Fibroblast of the conjunctiva (primary cell): ENCODE measurements at regions not wholly inside any gene's neighbourhood (a gene's known extent, or its start where the extent isn't known, plus 50 kb on each side); places are given as distances from the start of the nearest gene placed in this dataset.

ENCODE experiments used
- DNase-seq: peaks from one replicate; pipeline ENCODE4 v3.0.0-alpha.2; 2010; ENCODE audit warnings: low read depth

DNA sequence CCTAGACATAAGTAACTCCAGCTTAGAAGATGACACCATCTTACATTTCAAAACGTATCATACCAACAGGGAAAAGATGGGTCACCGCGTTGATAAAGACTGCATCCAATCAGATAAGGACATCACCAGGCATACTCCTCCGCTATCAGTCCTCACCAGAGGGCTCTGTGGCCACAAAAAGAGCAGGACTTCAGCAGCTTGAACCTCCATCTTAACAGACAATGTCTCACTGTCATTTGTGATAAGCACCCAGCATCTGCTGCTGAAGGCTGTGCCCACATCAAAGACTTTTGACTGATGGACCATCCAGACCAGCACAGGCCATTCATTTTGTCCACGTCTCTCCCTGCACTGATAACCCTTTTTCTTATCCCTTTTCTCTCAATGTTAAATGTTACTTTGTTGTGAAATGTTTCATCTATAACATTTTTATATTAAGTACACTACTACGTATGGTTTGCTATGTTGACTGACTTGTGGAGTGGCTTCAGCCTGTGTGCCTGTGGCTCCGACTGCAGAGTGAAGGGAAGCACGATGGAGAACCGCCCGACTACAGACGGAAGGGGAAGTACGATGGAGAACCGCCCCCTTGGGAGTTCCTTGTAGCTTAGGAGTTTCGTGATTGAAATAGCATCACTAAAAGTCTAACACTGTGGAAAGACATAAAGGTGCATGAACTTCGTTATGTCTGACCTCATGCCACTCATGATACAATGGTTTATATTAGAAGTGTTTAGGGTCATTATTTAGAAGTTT lies 595.4 kb upstream of the AGA start:
- DNase-seq = no peak

DNA sequence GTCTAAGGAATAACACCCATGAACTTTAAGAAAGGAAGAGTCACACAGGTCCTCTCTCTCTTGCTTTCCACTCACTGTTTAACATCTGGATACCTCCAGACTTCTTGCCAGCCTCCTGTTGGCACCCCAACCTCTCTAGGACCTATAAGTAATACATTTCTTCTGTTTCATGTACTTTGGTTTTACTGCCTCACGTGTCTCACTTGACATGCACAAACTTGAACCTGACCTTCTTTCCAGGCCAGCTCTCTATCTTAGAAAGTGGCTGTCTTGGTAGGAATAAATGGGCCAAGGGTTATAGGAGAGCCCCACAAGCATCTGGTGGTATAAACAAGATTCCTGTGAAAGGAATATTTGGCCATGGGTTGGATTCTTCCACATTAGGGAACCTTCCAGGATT lies 614.8 kb upstream of the AGA start:
- DNase-seq = no peak

DNA sequence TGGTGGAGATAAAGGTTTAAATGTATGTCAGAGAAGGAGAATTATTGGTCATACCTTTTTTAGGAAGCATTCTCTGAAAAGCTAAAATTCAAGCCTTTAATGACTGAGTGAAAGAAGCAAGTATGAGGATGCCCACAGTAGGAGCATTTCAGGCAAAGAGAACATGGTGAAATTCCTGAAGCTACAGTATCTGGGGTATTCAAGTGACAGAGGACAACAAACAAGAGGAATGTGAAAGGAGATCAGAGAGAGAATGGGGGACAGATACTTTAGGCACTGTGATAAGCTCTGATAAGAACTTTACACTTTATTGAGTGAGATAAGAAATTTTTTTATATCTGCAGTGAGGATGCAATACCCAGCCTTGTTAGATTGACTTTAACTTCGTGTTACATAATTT lies 621.3 kb upstream of the AGA start:
- no peak for DNase-seq

DNA sequence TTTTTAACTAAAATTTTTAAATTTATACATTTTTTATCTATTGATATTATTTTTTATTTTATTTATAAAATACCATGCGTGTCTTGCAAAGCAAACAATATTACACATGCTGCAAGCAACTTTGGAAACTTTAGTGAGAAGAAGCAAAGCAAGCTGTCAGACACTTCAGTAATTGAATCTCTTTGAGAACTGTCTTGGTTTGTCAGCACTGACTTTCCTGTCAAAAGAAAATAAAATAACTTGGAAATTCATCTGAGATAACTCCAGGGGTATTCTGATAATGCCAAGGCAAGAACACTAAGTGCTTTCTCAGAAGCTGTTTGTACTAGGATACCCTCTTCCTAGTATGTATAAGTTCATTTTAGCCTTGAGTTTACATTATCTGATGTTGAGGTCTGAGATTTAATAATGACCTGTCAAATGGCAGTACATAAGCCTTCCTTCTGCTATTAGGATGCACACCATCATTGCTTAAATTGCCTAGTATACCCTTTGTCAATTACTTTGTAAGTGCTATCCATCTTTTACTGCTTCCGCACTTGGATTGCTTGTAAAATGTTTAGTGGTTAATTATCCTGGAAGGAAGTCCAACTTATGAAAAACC lies 624.2 kb upstream of the AGA start:
- DNase-seq = no peak

DNA sequence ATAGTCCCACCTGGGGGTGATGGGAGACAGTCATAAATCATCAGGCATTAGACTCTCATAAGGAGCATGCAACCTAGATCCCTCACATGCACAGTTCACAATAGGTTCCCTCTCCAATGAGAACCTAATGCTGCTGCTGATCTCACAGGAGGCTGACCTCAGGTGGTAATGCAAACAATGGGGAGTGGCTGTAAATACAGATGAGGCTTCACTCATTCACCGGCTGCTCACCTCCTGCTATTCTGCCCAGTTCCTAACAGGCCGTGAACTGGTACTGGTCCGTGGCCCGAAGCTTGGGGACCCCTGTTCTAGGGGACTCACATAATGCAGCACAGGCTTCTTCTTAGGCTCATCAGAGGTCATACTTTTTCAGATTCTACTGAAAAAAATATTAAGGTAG lies 625.9 kb upstream of the AGA start:
- no peak for DNase-seq

DNA sequence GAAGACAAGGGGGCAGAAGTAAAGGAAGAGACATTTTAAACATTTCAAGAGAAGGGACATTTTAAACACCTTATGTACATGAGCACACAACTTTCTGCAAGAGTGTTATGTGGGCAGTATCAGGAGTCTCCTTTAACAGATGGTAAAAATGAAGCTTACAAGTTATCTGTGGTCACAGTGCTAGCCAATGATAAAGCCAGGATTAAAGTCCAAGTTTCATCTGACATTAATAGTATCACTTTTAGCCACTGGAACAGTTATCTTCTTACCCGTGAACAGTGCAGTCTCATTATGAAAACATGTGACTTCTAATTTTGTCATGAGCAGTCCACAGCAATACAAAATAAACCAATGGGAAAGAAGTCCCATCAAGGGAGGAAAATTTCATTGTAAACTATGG lies 627.9 kb upstream of the AGA start:
- DNase-seq = no peak

DNA sequence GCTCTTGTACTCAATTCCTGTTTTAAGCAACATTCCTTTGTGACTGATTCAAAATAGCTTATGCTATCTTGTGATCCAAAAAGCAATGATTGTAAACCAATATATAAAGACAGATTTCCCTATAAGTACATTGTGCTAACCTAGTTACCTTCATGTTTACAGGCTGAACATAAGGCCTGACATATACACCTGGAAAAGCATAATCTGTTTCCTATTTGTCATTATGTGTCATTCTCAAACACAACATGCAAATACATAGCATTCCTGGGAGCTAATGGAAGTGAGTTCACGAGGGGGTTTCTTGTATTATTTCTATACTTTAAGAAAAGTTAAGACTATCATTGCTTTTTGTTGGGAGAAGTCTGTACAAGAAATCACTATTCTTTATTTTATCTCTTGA lies 638.1 kb upstream of the AGA start:
- DNase-seq = no peak

DNA sequence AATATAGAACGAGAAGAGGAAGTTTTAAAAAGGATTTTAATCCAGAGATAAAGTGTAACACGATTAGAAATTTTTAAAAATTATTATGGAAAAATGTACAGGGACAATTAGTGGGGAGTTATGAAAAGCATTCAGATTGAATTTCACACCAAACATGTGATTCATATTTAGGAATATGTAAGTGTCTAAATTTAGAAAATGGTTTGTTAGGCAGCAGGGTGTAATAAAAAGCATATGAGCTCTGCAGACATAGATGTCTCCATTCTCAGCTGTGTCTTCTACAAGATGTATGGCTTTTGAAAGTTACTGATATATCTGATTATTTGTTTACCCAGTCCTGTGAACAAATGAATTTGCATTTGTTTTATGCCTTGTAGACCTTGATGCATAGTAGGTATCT lies 638.9 kb upstream of the AGA start:
- DNase-seq = no peak

DNA sequence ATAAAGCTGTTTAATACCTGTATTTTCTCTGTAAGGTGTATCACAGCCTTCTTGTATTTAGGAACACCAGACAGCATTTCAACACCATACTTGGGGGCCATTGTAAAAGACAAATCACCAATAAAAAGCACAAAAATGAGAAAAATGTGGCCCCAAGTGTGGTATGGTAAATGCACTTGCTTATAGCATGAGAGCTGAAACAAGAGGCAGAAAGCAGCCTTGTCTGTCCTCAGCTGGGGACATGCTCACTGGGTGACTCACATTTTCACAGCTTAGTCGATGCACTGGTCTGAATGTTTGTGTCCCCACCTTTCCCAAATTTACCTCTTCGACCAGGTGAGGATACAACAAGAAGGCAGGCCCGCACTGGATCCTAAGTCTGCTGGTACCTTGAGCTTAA lies 639.7 kb upstream of the AGA start:
- no peak for DNase-seq

DNA sequence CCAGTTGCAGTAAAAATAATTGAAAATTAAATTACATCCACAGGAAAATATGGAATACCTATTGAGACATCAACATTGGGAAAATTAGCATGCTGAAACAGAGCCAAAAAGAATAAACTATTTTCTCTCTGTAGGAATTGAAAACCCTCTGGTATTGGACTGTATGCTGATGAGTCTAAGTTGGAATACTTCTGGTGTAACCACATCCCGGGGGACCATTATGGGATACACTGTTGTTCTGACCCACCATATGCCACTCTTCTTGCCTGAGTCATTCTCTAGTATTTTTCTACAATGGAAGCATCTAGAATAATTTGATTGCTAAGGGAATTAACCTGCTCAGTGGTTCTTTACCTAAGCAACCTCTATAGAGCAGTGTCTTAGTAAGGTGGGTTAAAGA lies 640.7 kb upstream of the AGA start:
- no peak for DNase-seq

DNA sequence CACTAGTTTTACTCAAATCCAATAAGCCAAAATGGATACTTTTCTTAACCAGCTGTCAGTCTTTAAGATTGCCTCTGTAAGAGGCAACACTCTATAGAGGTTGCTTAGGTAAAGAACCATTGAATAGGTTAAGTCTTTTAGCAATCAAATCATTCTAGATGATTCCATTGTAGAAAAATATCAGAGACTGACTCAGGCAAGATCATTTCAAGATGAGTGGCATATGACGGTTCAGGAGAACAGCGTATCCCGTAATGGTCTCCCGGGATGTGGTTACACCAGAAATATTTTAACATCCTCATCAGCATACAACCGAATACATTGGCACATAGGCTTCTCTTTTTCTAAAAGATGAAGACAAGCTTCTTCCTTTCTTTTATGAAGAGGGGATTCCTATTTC lies 641.7 kb upstream of the AGA start:
- no peak for DNase-seq

DNA sequence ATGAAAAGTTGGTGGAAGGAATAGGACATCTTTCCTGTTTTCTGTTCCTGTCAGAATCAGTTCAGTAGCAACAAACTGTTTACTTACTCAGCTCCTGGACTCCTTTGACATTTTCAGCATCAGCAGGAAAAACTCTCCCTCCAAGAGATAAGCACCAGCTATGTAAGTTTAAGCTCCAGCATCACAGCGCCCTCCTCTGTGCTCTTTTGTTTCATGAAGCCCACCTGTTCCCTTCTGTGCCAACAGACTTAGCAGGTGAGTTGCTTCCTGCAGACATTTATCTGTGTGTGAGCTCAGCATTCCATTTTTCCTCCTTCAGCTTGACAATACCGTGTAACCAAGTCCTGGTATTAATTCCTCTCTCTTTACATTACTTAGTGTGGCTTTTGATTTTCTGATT lies 644.1 kb upstream of the AGA start:
- DNase-seq = no peak

DNA sequence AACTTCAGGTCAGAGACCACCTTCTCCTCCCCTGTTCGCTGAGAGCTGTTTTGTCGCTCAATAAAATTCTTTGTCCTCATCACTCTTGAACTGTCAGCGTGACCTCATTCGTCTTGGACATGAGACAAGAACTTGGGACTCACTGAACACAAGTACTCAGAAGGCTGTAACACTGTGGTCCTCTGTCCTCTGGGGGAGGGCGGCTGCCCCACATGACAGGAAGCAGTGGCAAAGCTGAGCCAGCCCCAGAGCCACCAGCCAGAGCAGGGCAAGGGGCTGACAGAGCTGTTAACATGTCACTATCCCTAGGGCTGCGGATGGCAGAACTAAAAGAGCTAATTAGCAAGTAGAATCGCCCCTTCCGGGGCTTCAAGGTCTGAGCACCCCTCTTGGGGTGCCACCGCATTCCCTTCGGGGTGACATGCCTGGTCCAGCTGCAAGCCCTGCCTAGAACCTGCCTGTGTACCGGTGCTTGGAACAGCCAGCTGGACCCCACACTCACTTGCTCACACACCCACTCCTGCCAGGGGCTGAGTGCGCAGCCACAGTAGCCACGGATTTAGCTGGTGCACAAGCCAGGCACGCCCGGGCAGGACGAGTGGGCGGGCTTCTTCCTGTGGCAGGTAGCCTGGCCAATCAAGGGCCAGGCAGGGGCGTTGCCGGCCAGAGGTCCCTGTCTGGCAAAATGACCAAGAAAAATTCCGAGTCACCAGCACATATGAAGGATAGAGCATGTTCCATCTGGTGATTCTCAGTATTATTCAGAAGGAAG lies 648.6 kb upstream of the AGA start:
- DNase-seq = no peak

DNA sequence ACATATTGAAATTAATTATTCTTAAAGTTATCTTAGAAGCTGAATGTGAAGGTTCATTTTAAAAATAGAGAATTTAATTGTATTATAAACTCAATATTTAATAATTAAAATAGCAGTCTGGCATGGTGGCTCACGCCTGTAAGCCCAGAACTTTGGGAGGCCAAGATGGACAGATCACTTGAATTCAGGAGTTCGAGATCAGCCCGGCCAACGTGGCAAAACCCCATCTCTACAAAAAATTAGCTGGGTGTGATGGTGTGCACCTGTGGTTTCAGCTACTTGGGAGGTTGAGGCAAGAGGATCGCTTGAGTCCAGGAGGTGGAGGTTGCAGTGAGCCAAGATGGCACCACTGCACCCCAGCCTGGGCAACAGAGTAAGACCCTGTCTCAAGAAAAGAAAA lies 659.9 kb upstream of the AGA start:
- no peak for DNase-seq

DNA sequence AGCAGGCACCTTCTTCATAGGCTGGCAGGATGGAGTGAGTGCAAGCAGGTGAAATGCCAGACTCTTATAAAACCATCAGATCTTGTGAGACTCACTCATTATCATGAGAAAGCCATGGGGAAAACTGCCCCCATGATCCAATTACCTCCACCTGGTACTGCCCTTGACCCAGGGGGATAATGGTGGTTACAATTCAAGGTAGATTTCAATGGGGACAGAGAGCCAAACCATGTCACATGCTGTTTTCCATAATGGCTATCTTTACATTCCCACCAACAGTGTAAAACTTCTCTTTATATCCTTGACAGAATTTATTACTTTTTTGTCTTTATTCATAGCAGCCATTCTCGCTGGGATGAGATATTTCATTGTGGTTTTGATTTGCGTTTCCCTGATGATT lies 663.0 kb upstream of the AGA start:
- DNase-seq = no peak

DNA sequence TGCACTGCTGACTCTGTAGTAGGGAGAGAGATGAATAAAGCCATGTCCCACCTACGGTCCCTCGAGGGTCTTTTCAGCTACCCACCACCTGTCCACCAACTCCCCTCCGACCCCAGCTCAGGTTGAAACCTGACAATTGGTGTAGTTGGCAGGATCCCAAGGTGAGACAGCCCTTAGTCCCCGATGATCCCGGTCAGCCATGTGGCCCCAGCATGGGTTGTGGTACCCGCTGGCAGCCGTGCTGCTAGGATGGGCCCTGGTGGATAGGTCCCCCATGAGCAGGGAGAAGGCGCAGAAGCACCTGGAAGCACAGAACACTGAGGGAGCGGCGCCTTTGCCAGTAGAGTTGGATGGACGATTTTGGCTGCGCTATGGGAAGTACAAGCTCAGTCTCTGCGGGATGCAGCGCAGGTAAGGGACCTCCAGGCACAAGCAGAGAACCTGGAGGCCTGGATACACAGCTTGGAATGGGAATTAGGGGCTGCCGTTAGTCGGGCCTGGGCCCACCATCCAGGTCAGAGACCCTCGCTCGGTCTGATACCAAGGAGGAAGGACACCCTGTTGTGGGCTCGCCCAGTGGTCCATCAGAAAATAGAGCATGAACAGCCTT lies 694.6 kb upstream of the AGA start:
- DNase-seq = no peak

DNA sequence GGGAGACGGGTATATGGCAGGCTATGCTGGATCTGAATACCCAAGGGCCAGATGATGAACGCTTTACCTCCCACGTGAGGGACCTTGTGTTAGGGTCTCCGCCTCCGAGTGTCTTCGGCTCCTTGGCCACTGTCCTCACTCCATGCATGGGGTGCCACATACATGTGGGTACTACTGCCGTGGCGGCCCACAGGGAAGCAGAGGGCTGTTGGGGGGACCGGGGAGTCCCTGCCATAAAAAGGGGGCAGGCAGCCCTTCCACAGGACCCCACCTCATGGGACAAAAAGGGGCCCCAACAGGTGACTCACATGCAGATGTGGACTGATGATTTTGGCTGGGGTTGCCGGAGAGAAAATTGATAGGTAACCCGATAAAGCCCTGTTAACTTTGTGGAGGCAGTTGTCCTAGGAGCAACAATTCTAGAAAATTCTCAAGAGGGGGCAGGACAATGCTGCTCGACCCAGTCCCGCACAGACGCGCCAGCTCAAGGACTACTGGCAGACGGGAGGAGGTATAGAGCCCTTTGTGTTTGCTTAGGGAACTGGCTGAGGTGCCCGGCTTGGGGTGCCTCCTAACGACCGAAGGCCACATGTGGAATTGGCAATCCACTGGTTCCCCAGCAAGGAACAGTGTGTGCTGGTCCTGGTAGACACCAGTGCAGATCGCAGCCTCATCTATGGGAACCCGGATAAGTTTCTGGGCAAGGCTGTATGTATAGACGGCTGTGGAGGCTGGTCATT lies 695.7 kb upstream of the AGA start:
- no peak for DNase-seq

DNA sequence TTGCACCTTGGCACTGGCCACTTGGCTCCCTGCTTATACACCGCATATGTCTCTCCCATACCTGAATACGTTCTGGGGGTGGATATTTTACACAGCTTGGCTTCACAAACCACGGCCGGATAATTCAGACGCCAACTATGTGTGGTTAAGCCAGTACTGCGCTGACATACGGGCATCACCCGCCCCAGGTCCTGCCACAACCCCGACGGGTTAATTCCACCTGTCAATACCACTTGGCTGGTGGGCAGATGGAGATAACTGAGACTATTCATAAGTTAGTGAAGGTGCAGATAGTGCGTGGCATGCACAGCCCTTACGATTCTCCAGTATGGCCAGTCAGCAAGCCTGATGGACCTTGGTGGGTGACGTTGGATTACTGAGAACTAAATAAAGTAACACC lies 696.3 kb upstream of the AGA start:
- DNase-seq = no peak

DNA sequence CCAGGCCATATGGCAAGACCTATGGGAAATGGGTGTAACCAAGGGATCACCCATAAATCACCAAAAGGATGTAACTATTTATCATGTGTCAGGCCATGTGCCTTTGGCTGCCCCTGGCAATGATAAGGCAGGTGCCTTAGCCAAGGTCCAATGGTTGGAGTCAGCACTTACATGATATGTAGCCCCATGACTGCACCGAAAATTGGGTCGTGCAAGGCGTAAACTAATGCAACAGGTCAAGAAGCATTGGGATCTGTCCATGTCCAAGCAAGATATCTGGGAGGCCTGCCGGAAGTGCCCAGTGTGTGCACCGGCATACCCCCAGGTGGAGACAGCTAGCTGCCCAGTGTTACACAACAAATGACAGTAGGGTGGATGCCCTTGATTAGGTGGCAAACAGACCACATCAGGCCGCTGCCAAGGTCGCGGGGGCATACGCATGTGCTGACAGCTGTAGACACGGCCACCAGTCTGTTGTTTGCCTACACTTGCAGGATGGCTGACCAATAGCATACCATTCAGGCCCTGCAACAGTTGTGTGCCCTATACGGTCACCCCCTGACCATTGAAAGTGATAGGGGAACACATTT lies 698.2 kb upstream of the AGA start:
- DNase-seq = no peak

DNA sequence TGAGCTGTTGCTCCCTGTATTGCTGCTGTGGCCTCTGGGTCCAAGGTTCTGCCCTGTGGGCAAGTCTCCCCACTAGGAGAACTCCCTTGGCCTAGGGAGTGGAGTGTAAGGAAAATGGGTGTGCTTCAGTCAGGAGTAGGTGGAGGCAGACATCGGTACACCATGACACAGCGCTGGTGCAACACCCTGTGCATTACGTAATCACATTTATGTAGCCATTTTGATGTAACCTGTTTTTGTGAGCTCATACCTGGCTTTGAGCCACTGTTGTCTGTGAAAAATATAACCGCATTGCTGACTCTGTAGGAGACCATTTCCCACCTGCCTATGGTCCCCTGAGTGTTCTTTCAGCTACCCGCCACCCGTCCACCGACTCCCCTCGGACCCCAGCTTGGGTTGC lies 700.5 kb upstream of the AGA start:
- DNase-seq = no peak

DNA sequence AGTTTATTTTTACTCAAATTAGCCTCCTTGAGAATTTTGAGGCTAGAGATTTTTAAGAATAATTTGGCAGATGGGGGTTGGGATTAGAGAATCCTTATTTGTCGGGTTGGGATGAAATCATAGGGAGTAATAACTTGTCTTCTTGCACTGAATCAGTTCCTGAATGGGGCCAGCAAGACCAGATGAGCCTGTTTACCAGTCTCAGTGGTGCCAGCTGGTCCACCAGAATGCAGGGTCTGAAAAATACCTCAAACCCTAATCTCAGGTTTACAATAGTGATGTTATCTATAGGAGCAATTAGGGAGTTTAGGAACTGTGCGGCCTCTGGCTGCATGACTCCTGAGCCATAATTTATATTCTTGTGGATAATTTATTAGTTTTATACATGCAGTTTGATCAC lies 705.9 kb upstream of the AGA start:
- DNase-seq = no peak
